IMR-90 (cell line): ENCODE measurements at regions not wholly inside any gene's neighbourhood (a gene's known extent, or its start where the extent isn't known, plus 50 kb on each side); places are given as distances from the start of the nearest gene placed in this dataset.
A peak's percentile ranks its signal among the peaks of the same experiment; 100 is the strongest.

ENCODE experiments used
- ATAC-seq: fragments of 200-7000 bp; cut with Tn5 transposase; 2 replicates; pipeline ENCODE4 v1.9.1; 2020; ENCODE audit warnings: low read depth, mild to moderate bottlenecking, moderate library complexity
- BruUV-seq: library from RNA; stranded (reverse); fragments of 400-500 nt; replicated peaks from 2 replicates; lab custom pipeline; 2021; lab: Mats Ljungman, UMichigan
- CTCF ChIA-PET: fragments of 300-600 bp; formaldehyde crosslinking; extraction: SDS; loops from one replicate; lab custom pipeline; 2021; ENCODE audit warnings: antibody characterized with exemption; lab: Yijun Ruan, JAX
- POLR2A ChIA-PET: fragments of 300-600 bp; sonication (Branson Sonifier 250); formaldehyde crosslinking; loops from one replicate; lab custom pipeline; 2022; ENCODE audit warnings: antibody characterized with exemption; ENCODE audit not compliant: unreplicated experiment; lab: Charles Lee
- DNase-seq: peaks from one replicate; pipeline ENCODE4 v3.0.0; 2013
- H2AFZ ChIP-seq: replicated peaks from 2 replicates; pipeline ENCODE3; 2013; ENCODE audit warnings: low read length, mild to moderate bottlenecking; ENCODE audit not compliant: poor library complexity
- H2AK5ac ChIP-seq: 2 replicates; pipeline ENCODE4 v1.6.1; 2013; ENCODE audit warnings: low read depth, low read length, inconsistent platforms
- H2AK9ac ChIP-seq: replicated peaks from 2 replicates; pipeline ENCODE3; 2013; ENCODE audit warnings: mild to moderate bottlenecking, low read depth, low read length, moderate library complexity; ENCODE audit not compliant: poor library complexity
- H2BK120ac ChIP-seq: 2 replicates; pipeline ENCODE4 v1.6.1; 2013; ENCODE audit warnings: low read depth, low read length, inconsistent platforms
- H2BK15ac ChIP-seq: 3 replicates; pipeline ENCODE4 v1.6.1; 2013; ENCODE audit warnings: low read depth, low read length, inconsistent platforms
- H2BK20ac ChIP-seq: 2 replicates; pipeline ENCODE4 v1.6.1; 2013; ENCODE audit warnings: low read depth, mild to moderate bottlenecking, inconsistent platforms, low read length, moderate library complexity
- H2BK5ac ChIP-seq: 2 replicates; pipeline ENCODE4 v1.6.1; 2013; ENCODE audit warnings: mild to moderate bottlenecking, low read depth, low read length, inconsistent platforms; ENCODE audit not compliant: poor library complexity, severe bottlenecking
- H3K14ac ChIP-seq: replicated peaks from 2 replicates; pipeline ENCODE4 v1.6.1; 2013; ENCODE audit warnings: low read depth, low read length, inconsistent platforms
- H3K18ac ChIP-seq: 2 replicates; pipeline ENCODE4 v1.6.1; 2013; ENCODE audit warnings: low read depth, low read length, control low read depth
- H3K23ac ChIP-seq: 2 replicates; pipeline ENCODE4 v1.6.1; 2013; ENCODE audit warnings: low read depth, low read length, inconsistent platforms
- H3K27ac ChIP-seq: 2 replicates; pipeline ENCODE4 v1.5.1; 2013; ENCODE audit warnings: mild to moderate bottlenecking, control low read depth, low read length; ENCODE audit not compliant: insufficient read depth
- H3K27me3 ChIP-seq: 2 replicates; pipeline ENCODE4 v1.6.1; 2013; ENCODE audit warnings: low read length; ENCODE audit not compliant: control insufficient read depth, insufficient read depth
- H3K36me3 ChIP-seq: 2 replicates; pipeline ENCODE4 v1.6.1; 2013; ENCODE audit warnings: low read length, mixed read lengths; ENCODE audit not compliant: control insufficient read depth, insufficient read depth
- H3K4ac ChIP-seq: 2 replicates; pipeline ENCODE4 v1.6.1; 2013; ENCODE audit warnings: low read depth, low read length, inconsistent platforms
- H3K4me1 ChIP-seq: 2 replicates; pipeline ENCODE4 v1.6.1; 2013; ENCODE audit warnings: low read length, mixed read lengths; ENCODE audit not compliant: control insufficient read depth, insufficient read depth
- H3K4me2 ChIP-seq: 2 replicates; pipeline ENCODE4 v1.6.1; 2013; ENCODE audit warnings: low read depth, mild to moderate bottlenecking, control low read depth, low read length, moderate library complexity
- H3K4me3 ChIP-seq: 2 replicates; pipeline ENCODE4 v1.5.1; 2013; ENCODE audit warnings: low read depth, mild to moderate bottlenecking, control low read depth, low read length, moderate library complexity; ENCODE audit not compliant: insufficient read depth
- H3K56ac ChIP-seq: 2 replicates; pipeline ENCODE4 v1.6.1; 2013; ENCODE audit warnings: low read length, inconsistent platforms; ENCODE audit not compliant: insufficient read depth; ENCODE audit errors: extremely low read depth
- H3K79me1 ChIP-seq, 2 experiments: 2 replicates each; pipeline ENCODE4 v1.6.1; 2013; ENCODE audit warnings: low read length in 2 of 2, inconsistent platforms in 1 of 2, low read depth in 1 of 2
- H3K9ac ChIP-seq: 2 replicates; pipeline ENCODE4 v1.6.1; 2013; ENCODE audit warnings: low read depth, low read length, control low read depth
- H3K9me1 ChIP-seq: 2 replicates; pipeline ENCODE4 v1.6.1; 2013; ENCODE audit warnings: low read length, inconsistent platforms; ENCODE audit not compliant: insufficient read depth
- H3K9me3 ChIP-seq: 2 replicates; pipeline ENCODE4 v1.6.1; 2013; ENCODE audit warnings: low read length; ENCODE audit not compliant: control insufficient read depth, insufficient read depth
- H4K20me1 ChIP-seq: 2 replicates; pipeline ENCODE4 v1.6.1; 2013; ENCODE audit warnings: low read length, inconsistent platforms; ENCODE audit not compliant: insufficient read depth
- H4K5ac ChIP-seq: 2 replicates; pipeline ENCODE4 v1.6.1; 2013; ENCODE audit warnings: mild to moderate bottlenecking, low read depth, low read length, control low read depth
- H4K8ac ChIP-seq, 2 experiments: 2 replicates each; pipeline ENCODE4 v1.6.1; 2013; ENCODE audit warnings: low read depth in 2 of 2, low read length in 2 of 2, control low read depth in 1 of 2, inconsistent platforms in 1 of 2
- H4K91ac ChIP-seq: 2 replicates; pipeline ENCODE4 v1.6.1; 2013; ENCODE audit warnings: low read depth, low read length, inconsistent platforms; ENCODE audit not compliant: insufficient read depth
- BHLHE40 ChIP-seq: fragments of 150-350 bp; IDR thresholded peaks from 2 replicates; pipeline ENCODE4 v1.6.1; 2016; ENCODE audit warnings: mild to moderate bottlenecking, low read depth, low read length
- CEBPB ChIP-seq: IDR thresholded peaks from 2 replicates; pipeline ENCODE4 v1.6.1; 2012; ENCODE audit warnings: low read depth, low read length, improper control_type of control experiment
- CHD1 ChIP-seq: IDR thresholded peaks from 2 replicates; pipeline ENCODE4 v1.6.1; 2012; ENCODE audit warnings: low read depth, low read length, improper control_type of control experiment
- CTCF ChIP-seq: conservative IDR thresholded peaks from 2 replicates; pipeline ENCODE4 v1.5.1; 2012; ENCODE audit warnings: mild to moderate bottlenecking, low read depth, low read length, improper control_type of control experiment
- ELK1 ChIP-seq: fragments of 150-350 bp; IDR thresholded peaks from 2 replicates; pipeline ENCODE4 v1.6.1; 2016; ENCODE audit warnings: low read depth, mild to moderate bottlenecking, low read length, moderate library complexity, borderline replicate concordance
- MAFK ChIP-seq: IDR thresholded peaks from 2 replicates; pipeline ENCODE4 v1.6.1; 2012; ENCODE audit warnings: low read depth, low read length, improper control_type of control experiment
- MAZ ChIP-seq: IDR thresholded peaks from 2 replicates; pipeline ENCODE4 v1.6.1; 2012; ENCODE audit warnings: low read depth, mild to moderate bottlenecking, low read length, improper control_type of control experiment, moderate library complexity, borderline replicate concordance
- MXI1 ChIP-seq: IDR thresholded peaks from 2 replicates; pipeline ENCODE4 v1.6.1; 2012; ENCODE audit warnings: low read depth, mild to moderate bottlenecking, low read length, moderate library complexity, borderline replicate concordance
- NFE2L2 ChIP-seq: fragments of 150-350 bp; IDR thresholded peaks from 2 replicates; pipeline ENCODE4 v1.6.1; 2016; ENCODE audit warnings: low read depth, mild to moderate bottlenecking, low read length
- POLR2A ChIP-seq: IDR thresholded peaks from 2 replicates; pipeline ENCODE4 v1.6.1; 2012; ENCODE audit warnings: mild to moderate bottlenecking, low read depth, low read length
- RAD21 ChIP-seq: IDR thresholded peaks from 2 replicates; pipeline ENCODE4 v1.6.1; 2012; ENCODE audit warnings: low read length, improper control_type of control experiment
- RCOR1 ChIP-seq: IDR thresholded peaks from 2 replicates; pipeline ENCODE4 v1.6.1; 2012; ENCODE audit warnings: mild to moderate bottlenecking, low read length, improper control_type of control experiment; ENCODE audit not compliant: insufficient replicate concordance
- RFX5 ChIP-seq: IDR thresholded peaks from 2 replicates; pipeline ENCODE4 v1.8.0; 2012; ENCODE audit warnings: low read depth, mild to moderate bottlenecking, low read length, moderate library complexity
- SMC3 ChIP-seq: fragments of 150-350 bp; IDR thresholded peaks from 2 replicates; pipeline ENCODE4 v1.6.1; 2016; ENCODE audit warnings: low read depth, mild to moderate bottlenecking, antibody characterized with exemption, low read length, moderate library complexity
- USF2 ChIP-seq: fragments of 150-350 bp; IDR thresholded peaks from 2 replicates; pipeline ENCODE4 v1.6.1; 2017; ENCODE audit warnings: mild to moderate bottlenecking, antibody characterized with exemption, low read length, low read depth
- WGBS, 2 experiments: methylation state at CpG; one replicate each; pipeline versions ENCODE4 v1.1.5 to v1.1.7; 2013; ENCODE audit warnings: missing lambda C conversion rate in 2 of 2; ENCODE audit not compliant: insufficient read length in 1 of 2; ENCODE audit errors: extremely low coverage in 2 of 2; 5-methylcytosine and 5-hydroxymethylcytosine counted together
- dilution Hi-C: fragments of 300-500 bp; cut with HindIII; formaldehyde crosslinking; loops from one replicate; pipeline ENCODE4 v1.14.3; 2018; ENCODE audit warnings: low sequenced_read_pairs; ENCODE audit not compliant: unreplicated experiment
- in situ Hi-C: fragments of 300-500 bp; cut with MboI; formaldehyde crosslinking; loops from 3 replicates; pipeline ENCODE4 v1.14.3; 2019; ENCODE audit warnings: low sequenced_read_pairs, inconsistent platforms, mixed read lengths
- intact Hi-C: fragments of 100-400 bp; cut with micrococcal nuclease; formaldehyde crosslinking; loops from 2 replicates; pipeline ENCODE4 v1.10.0; 2022

GRCh38 chr11:69241075-69241740 is 52.7 kb upstream of the MYEOV start:
- no peaks in the 10 kb centered on the region for H3K79me1 ChIP-seq
- H2AK5ac ChIP-seq = peak overlapping the region; percentile 54
- TF ChIP-seq USF2 (no peak), NFE2L2 (no peak), CEBPB (no peak), SMC3 (no peak), RCOR1 (no peak), RFX5 (no peak), MAFK (no peak), POLR2A (no peak), RAD21 (no peak), MAZ (no peak), CHD1 (no peak), MXI1 (no peak), ELK1 (no peak), CTCF (no peak), BHLHE40 (no peak)
- no peak overlapping the region for H3K4me3 ChIP-seq
- no peak overlapping the region for H4K5ac ChIP-seq
- intact Hi-C loops (no loop called here), dilution Hi-C loops (no loop called here), in situ Hi-C loops (no loop called here)
- no peak overlapping the region for H2AK9ac ChIP-seq
- ChIA-PET POLR2A (no interaction called here), CTCF (no interaction called here)
- no peaks in the 10 kb centered on the region; the same call in 1 of the 2 replicates for H3K9me1 ChIP-seq
- H4K8ac ChIP-seq = no peak overlapping the region
- no peaks in the 10 kb centered on the region for H4K20me1 ChIP-seq
- 43% methylated on average over 1 of the region's 6 CpGs; no CpG with 5 or more reads in 1 of the 2 experiments for WGBS, 2 experiments
- no TSS peak for BruUV-seq
- no peaks in the 10 kb centered on the region; the same call in 1 of the 2 replicates for H3K9me3 ChIP-seq
- peaks cover 11% of the 10 kb centered on the region for H3K27me3 ChIP-seq
- no peak overlapping the region for H3K56ac ChIP-seq
- no peaks in the 10 kb centered on the region for H3K4me1 ChIP-seq
- no peak overlapping the region for H2BK20ac ChIP-seq
- H2BK120ac ChIP-seq = no peak overlapping the region
- H3K14ac ChIP-seq = peak overlapping the region; percentile 3; the same call in 1 of the 2 replicates
- H3K27ac ChIP-seq = no peak overlapping the region
- no peak overlapping the region for H3K18ac ChIP-seq
- H4K91ac ChIP-seq = no peak overlapping the region
- H2BK15ac ChIP-seq = no peak overlapping the region
- no peak overlapping the region for H2BK5ac ChIP-seq
- no peak overlapping the region; the same call in 1 of the 2 replicates for H3K4ac ChIP-seq
- H3K36me3 ChIP-seq = no peaks in the 10 kb centered on the region
- peak overlapping the region; percentile 63 for H2AFZ ChIP-seq
- no peak overlapping the region for H3K9ac ChIP-seq
- H3K23ac ChIP-seq = no peak overlapping the region
- no peak for DNase-seq
- H3K4me2 ChIP-seq = no peak overlapping the region
- no peak for ATAC-seq
